ENCODE measurements at regions not wholly inside any gene's neighbourhood (a gene's known extent, or its start where the extent isn't known, plus 50 kb on each side); places are given as distances from the start of the nearest gene placed in this dataset.
"Not testable (repeated sequence)": the region's sequence is repeated elsewhere in the genome, so short reads cannot be mapped to it uniquely, and the experiment has no call there.

GRCh38 chr14:106681568-106681967 lies 1155.2 kb downstream of the TMEM121 start:
- DNase-seq, result no peak
- H3K36me3 Mint-ChIP-seq, result no peaks in the 10 kb centered on the region
- no peaks in the 10 kb centered on the region for H3K9me3 Mint-ChIP-seq (ENCODE audit: low read depth)
- CTCF ChIA-PET, result interaction anchor here (0.6 to 3.3 kb wide), 3 partner anchors 10 to 17 kb away, joined by 3 to 14 read pairs (median 12); no protein-coding TSS in a partner anchor
- H3K4me3 Mint-ChIP-seq, result no peak overlapping the region
- peaks cover 69% of the 10 kb centered on the region for H3K27me3 Mint-ChIP-seq
- no peak overlapping the region for H3K27ac Mint-ChIP-seq
- H3K4me1 Mint-ChIP-seq, result no peaks in the 10 kb centered on the region
- peak; percentile 78 for ATAC-seq

DNA sequence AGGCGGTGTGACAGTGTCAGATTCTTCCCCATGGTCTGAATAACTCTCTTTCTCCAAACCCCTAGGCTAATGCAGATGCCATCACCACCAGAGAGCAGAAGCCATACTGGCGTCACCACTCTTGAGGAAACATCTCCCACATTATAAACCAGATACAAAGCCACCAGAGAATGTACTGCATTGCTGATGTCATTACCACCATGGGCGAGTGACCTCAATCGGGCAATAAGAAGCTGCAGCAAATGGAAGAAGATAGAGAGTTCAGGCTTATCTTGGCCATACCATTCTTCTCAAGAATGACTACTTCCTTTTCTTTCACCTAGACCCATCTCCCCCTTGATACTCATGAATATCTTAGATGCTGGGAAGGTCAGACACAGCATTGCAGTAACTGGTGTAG lies 1157.2 kb downstream of the TMEM121 start:
- CTCF ChIA-PET, result interaction anchor here (0.7 to 2.6 kb wide), 4 partner anchors 11 to 357 kb away, joined by 3 to 11 read pairs (median 4); no protein-coding TSS in a partner anchor
- Mint-ChIP-seq H3K36me3 (no peaks in the 10 kb centered on the region), H3K4me1 (no peaks in the 10 kb centered on the region), H3K27me3 (peaks cover 69% of the 10 kb centered on the region), H3K4me3 (no peak overlapping the region), H3K27ac (no peak overlapping the region), H3K9me3 (ENCODE audit: low read depth) (no peaks in the 10 kb centered on the region)
- DNase-seq, result no peak
- no peak for ATAC-seq

DNA sequence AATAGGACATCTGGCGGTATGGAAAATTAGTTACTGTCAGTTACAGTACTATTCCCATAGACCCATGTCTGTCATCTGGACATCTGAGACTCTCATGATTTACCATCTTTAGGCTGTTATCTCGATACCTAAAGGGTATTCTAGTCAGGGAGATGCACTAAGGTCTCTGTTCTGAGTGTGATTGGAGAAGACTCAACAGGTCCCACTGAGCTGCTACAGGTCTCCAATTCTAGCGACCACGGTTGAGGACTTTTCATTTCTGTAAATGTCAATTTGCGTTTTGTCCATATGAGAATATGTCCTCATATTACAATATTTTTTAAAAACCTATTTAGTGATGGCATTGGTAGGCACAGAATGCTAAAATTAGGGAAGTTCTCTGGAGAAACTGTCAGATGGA lies 1160.2 kb downstream of the TMEM121 start:
- Mint-ChIP-seq H3K4me1 (peaks cover 11% of the 10 kb centered on the region), H3K9me3 (ENCODE audit: low read depth) (no peaks in the 10 kb centered on the region), H3K36me3 (no peaks in the 10 kb centered on the region), H3K4me3 (no peak overlapping the region), H3K27me3 (peaks cover 56% of the 10 kb centered on the region), H3K27ac (no peak overlapping the region)
- CTCF ChIA-PET, result no interaction called here
- no peak for DNase-seq
- ATAC-seq, result no peak

- no peak overlapping the region for H3K27ac Mint-ChIP-seq
- H3K36me3 Mint-ChIP-seq, result no peaks in the 10 kb centered on the region
- no peaks in the 10 kb centered on the region for H3K9me3 Mint-ChIP-seq (ENCODE audit: low read depth)
- H3K4me3 Mint-ChIP-seq, result no peak overlapping the region
- peaks cover 25% of the 10 kb centered on the region for H3K27me3 Mint-ChIP-seq
- CTCF ChIA-PET, result interaction anchor here (0.7 to 2.5 kb wide), 6 partner anchors 10 to 99 kb away, joined by 3 to 23 read pairs (median 4); no protein-coding TSS in a partner anchor
- peaks cover 18% of the 10 kb centered on the region for H3K4me1 Mint-ChIP-seq
- no peak for ATAC-seq
- DNase-seq, result no peak
Measured at GRCh38 chr14:106690333-106690891, 1164.0 kb downstream of the TMEM121 start.

- Mint-ChIP-seq H3K27ac (no peak overlapping the region), H3K27me3 (peaks cover 17% of the 10 kb centered on the region), H3K4me3 (no peak overlapping the region), H3K9me3 (ENCODE audit: low read depth) (no peaks in the 10 kb centered on the region), H3K36me3 (no peaks in the 10 kb centered on the region), H3K4me1 (peaks cover 18% of the 10 kb centered on the region)
- ATAC-seq (peak; percentile 61), DNase-seq (peak; percentile 88)
- CTCF ChIA-PET, result interaction anchor here (0.7 to 2.5 kb wide), 15 partner anchors 8 to 139 kb away, joined by 3 to 23 read pairs (median 4); no protein-coding TSS in a partner anchor
Measured at GRCh38 chr14:106691601-106692291, 1165.4 kb downstream of the TMEM121 start.

- Mint-ChIP-seq H3K9me3 (ENCODE audit: low read depth) (no peaks in the 10 kb centered on the region), H3K4me1 (peaks cover 30% of the 10 kb centered on the region), H3K27me3 (peaks cover 11% of the 10 kb centered on the region), H3K27ac (no peak overlapping the region), H3K4me3 (peak overlapping the region; percentile 54), H3K36me3 (no peaks in the 10 kb centered on the region)
- ATAC-seq (peak; percentile 77), DNase-seq (peak; percentile 86)
- CTCF ChIA-PET, result interaction anchor here (0.9 to 3.0 kb wide), 13 partner anchors 10 to 136 kb away, joined by 3 to 14 read pairs (median 4); no protein-coding TSS in a partner anchor
Measured at GRCh38 chr14:106694638-106695393, 1168.4 kb downstream of the TMEM121 start.

GRCh38 chr14:106698620-106699267 lies 1172.4 kb downstream of the TMEM121 start:
- CTCF ChIA-PET, result interaction anchor here (1.3 to 1.9 kb wide), 2 partner anchors 31 to 35 kb away, joined by 3 to 9 read pairs; no protein-coding TSS in a partner anchor
- H3K27ac Mint-ChIP-seq, H3K4me3 Mint-ChIP-seq: not testable (repeated sequence)

DNA sequence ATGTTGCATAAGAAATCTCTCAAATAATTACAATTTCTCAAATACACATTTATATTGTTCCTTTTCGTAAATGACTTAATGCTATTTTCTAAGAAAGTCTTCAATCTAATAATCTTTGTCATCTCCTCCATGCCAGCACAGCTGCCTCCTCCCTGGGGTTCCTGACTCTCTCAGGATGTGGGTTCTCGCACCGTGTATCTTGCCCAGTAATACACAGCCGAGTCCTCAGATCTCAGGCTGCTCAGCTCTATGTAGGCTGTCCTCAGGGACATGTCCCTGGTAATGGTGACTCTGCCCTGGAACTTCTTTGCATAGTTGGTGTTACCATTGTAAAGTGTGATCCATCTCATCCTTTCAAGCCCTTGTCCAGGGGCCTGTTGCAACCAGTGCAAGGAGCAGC lies 1177.3 kb downstream of the TMEM121 start:
- DNase-seq; H3K4me1 Mint-ChIP-seq; H3K9me3 Mint-ChIP-seq (ENCODE audit: low read depth); ATAC-seq; H3K4me3 Mint-ChIP-seq; H3K36me3 Mint-ChIP-seq; H3K27ac Mint-ChIP-seq; CTCF ChIA-PET: not testable (repeated sequence)
- peaks cover 11% of the 10 kb centered on the region for H3K27me3 Mint-ChIP-seq

More at GRCh38 chr14:106698620-106699267, 1172.4 kb downstream of the TMEM121 start:
- Mint-ChIP-seq H3K27me3 (peaks cover 20% of the 10 kb centered on the region), H3K4me1 (peaks cover 16% of the 10 kb centered on the region)
- DNase-seq (peak; percentile 52), ATAC-seq (peak; percentile 72)
- not testable (repeated sequence) for H3K36me3 Mint-ChIP-seq; H3K9me3 Mint-ChIP-seq (ENCODE audit: low read depth)

- H3K27me3 Mint-ChIP-seq; H3K4me1 Mint-ChIP-seq; H3K9me3 Mint-ChIP-seq (ENCODE audit: low read depth); DNase-seq; H3K27ac Mint-ChIP-seq; H3K4me3 Mint-ChIP-seq; CTCF ChIA-PET; ATAC-seq; H3K36me3 Mint-ChIP-seq: not testable (repeated sequence)
Measured at GRCh38 chr14:106706488-106706887, 1180.1 kb downstream of the TMEM121 start.

GRCh38 chr14:106710187-106710586 lies 1183.8 kb downstream of the TMEM121 start:
- not testable (repeated sequence) for H3K36me3 Mint-ChIP-seq; DNase-seq; H3K9me3 Mint-ChIP-seq (ENCODE audit: low read depth); H3K4me3 Mint-ChIP-seq; ATAC-seq; H3K27ac Mint-ChIP-seq; H3K4me1 Mint-ChIP-seq
- CTCF ChIA-PET, result interaction anchor here (0.7 kb wide), 1 partner anchor 17 kb away, joined by 3 read pairs; no protein-coding TSS in a partner anchor
- peaks cover 19% of the 10 kb centered on the region for H3K27me3 Mint-ChIP-seq

GRCh38 chr14:106712513-106712912 lies 1186.1 kb downstream of the TMEM121 start:
- ATAC-seq; H3K4me1 Mint-ChIP-seq; H3K9me3 Mint-ChIP-seq (ENCODE audit: low read depth); H3K36me3 Mint-ChIP-seq; DNase-seq; H3K27ac Mint-ChIP-seq; H3K4me3 Mint-ChIP-seq: not testable (repeated sequence)
- CTCF ChIA-PET, result interaction anchor here (1.0 to 2.0 kb wide), 5 partner anchors 18 to 94 kb away, joined by 3 to 7 read pairs (median 3); no protein-coding TSS in a partner anchor
- peaks cover 22% of the 10 kb centered on the region for H3K27me3 Mint-ChIP-seq

DNA sequence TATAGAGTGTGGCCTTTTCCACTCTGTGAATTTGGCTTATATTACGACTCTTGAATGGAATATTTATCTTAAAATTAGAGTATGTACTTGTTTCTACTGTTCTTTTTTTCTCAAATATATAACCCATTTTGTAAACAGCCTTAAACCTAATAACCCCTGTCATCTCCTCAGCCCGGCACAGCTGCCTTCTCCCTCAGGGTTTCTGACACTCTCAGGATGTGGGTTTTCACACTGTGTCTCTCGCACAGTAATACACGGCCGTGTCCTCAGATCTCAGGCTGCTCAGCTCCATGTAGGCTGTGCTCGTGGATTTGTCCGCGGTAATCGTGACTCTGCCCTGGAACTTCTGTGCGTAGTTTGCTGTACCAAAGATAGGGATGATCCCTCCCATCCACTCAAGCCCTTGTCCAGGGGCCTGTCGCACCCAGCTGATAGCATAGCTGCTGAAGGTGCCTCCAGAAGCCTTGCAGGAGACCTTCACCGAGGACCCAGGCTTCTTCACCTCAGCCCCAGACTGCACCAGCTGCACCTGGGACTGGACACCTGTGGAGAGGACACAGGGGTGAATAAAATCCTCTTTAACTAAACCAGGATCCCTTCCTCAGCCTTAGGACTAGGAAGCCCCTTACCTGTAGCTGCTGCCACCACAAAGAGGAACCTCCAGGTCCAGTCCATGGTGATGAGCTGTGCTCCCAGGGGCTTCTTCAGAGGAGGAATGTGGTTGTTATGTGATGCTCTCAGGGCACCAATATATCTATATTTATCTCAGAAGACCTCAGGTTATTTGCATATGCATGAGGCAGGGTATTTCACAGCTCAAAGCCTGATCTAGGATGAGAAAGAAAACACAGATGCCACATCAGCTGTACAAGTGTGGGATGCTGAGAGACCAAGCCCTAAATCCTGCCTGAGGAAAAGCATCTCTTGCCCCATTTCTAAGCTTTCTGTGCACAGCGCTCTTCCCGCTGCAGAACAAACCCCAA lies 1188.4 kb downstream of the TMEM121 start:
- H3K4me1 Mint-ChIP-seq; H3K9me3 Mint-ChIP-seq (ENCODE audit: low read depth); H3K36me3 Mint-ChIP-seq; H3K27ac Mint-ChIP-seq; CTCF ChIA-PET; H3K4me3 Mint-ChIP-seq; DNase-seq: not testable (repeated sequence)
- peak; percentile 61 for ATAC-seq
- peaks cover 19% of the 10 kb centered on the region for H3K27me3 Mint-ChIP-seq

Measured in activated CD8-positive, alpha-beta memory T cell treated with anti-CD3 and anti-CD28 coated beads, Interleukin-2, amount 10 ng/mL, durations not matched to agents 7 days and 5 days (primary cell).